HG03442 (cell line): ENCODE measurements at regions not wholly inside any gene's neighbourhood (a gene's known extent, or its start where the extent isn't known, plus 50 kb on each side); places are given as distances from the start of the nearest gene placed in this dataset.
A peak's percentile ranks its signal among the peaks of the same experiment; 100 is the strongest.
"Not testable (repeated sequence)": the region's sequence is repeated elsewhere in the genome, so short reads cannot be mapped to it uniquely, and the experiment has no call there.

Experiments used
- ATAC-seq: cut with Tn5 transposase; IDR thresholded peaks from one replicate; pipeline ENCODE4 v1.9.1; 2021; ENCODE audit warnings: mild to moderate bottlenecking, moderate library complexity; ENCODE audit not compliant: unreplicated experiment

DNA sequence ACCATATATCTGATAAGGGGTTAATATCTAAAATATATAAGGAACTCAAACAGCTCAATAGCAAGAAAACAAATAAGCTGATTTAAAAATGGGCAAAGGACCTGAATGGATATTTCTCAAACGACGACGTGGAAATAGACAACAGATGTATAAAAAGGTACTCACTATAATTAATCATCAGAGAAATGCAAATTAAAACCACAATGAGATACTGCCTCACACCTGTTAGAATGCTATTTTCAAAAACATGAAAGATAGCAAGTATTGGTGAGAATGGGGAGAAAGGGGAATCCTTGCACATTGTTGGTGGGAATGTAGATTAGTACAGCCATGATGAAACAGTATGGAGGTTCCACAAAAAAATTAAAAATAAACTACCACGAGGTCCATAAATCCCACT, 163.2 kb downstream of the DKK1 start:
- ATAC-seq, result no peak

- no peak for ATAC-seq
These were observed 165.5 kb downstream of the DKK1 start for GRCh38 chr10:52479567-52479966.

DNA sequence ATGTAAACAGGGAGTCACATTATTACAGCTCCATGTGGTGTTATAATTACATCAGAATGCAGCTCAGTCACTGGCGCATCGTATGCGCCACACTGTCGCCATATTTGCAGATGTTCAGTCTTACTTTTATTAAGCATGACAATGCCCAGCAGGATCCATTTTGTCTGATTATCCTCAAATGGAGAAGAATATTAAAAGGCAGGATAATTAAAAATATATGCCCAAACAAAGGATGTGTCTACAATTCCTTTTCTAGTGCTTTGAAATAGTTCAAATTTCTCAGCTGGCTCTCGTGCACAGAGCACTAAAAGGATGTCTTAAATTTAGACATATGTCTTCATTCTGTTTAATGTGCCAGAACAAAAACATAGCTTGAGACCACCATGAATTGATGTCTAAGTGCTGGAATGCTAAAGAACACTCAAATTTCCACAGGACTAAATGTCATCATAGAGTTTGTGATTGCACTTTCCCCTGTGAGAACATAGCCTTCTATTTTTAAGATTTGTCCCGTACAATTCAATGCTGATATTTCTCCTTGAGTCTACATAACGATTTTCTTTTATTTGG, 168.0 kb downstream of the DKK1 start:
- no peak for ATAC-seq

GRCh38 chr10:52483587-52483986, 169.5 kb downstream of the DKK1 start:
- ATAC-seq, result peak; percentile 92

- ATAC-seq, result no peak
These were observed 170.4 kb downstream of the DKK1 start for GRCh38 chr10:52484206-52485065.

- no peak for ATAC-seq
These were observed 171.4 kb downstream of the DKK1 start for GRCh38 chr10:52485462-52485861.

- no peak for ATAC-seq
These were observed 172.9 kb downstream of the DKK1 start for GRCh38 chr10:52486840-52487611.

GRCh38 chr10:52488606-52489485, 174.8 kb downstream of the DKK1 start:
- peak; percentile 47 for ATAC-seq

DNA sequence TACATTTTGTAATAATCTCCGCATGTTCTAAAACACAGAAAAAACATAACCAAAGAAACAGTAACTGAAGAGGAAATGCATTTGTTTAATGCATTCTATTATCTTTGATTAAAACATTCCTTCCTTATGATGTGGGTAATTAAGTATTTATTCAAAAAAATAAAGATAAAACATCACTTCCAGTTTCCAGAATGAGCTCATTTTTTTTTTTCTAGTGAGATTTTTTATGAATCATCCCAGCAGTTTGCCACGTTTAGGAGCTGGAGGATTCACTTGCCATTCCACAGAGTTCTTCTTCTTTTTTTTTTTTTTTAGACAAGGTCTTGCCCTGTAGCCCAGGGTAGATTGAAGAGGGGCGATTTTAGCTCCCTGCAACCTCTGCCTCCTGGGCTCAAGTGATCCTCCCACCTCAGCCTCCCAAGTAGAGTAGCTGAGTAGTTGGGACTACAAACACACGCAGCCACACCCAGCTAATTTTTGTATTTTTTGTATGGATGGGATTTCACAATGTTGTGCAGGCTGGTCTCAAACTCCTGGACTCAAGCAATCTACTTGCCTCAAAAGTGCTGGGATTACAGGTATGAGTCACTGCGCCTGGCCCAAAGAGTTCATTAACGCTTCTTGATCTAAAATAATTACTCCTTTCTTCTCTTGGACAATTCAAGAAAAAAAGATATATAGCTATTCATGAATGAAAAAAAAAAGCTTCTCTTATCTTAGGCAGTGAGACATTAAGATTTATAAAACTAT, 177.3 kb downstream of the DKK1 start:
- no peak for ATAC-seq

DNA sequence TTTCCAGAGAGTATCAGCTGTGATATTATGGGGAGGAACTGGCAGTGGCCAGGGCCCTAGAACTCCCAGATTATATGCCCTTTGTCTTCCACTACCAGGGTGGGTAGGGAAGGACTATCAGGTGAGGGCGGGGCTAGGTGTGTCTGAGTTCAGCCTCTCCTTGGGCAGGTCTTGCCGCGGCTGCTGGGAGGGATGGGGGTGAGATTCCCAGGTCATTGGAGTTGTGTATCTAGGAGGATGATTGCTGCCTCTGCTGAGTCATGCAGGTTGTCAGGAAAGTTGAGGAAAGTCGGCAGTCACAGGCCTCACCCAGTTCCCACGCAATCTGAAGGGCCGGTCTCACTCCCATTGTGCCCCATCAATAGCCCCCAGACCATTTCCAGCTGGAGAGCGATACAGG, 185.2 kb downstream of the DKK1 start:
- ATAC-seq, result no peak

- ATAC-seq, result no peak
These were observed 186.4 kb downstream of the DKK1 start for GRCh38 chr10:52500476-52500875.

- ATAC-seq, result no peak
These were observed 188.2 kb downstream of the DKK1 start for GRCh38 chr10:52502237-52502636.

GRCh38 chr10:52505341-52505740, 191.3 kb downstream of the DKK1 start:
- ATAC-seq, result not testable (repeated sequence)

DNA sequence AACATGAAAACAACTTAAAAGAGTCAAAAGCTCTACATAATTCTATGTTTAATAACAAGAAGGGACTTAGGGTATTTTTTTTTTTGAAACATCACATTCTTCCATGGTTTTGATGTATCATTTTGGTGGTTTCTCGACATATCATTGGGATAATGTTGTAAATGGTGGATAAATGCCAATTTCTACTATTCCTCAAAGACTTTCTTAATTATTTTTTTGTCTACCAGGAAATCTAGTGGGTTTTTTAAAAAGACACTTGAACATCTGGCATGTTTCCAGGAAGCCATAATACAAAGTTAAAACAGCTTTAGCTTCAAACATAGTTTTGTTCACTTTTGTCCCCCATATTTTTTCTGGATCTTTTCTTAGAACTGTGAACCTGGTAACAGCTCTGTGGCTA, 200.4 kb downstream of the DKK1 start:
- no peak for ATAC-seq

DNA sequence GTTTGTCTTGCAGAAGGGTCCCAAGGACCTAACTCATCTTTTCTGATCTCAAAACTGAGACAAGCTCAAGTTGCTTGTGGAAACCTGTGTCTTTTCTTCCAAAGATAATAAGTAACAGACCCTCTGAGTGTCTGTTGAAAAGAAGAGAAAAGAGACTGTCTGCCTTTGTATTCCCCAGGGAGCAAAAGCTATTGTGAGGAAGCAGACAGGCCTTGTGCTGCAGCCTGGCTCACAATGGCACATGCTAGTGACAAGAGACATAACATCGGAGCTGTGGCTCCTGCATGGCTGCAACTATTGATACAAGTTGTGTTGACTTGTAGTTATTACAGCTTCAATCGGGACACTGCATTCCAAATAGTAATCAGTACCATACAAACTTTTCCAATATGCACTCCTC, 202.9 kb downstream of the DKK1 start:
- no peak for ATAC-seq

DNA sequence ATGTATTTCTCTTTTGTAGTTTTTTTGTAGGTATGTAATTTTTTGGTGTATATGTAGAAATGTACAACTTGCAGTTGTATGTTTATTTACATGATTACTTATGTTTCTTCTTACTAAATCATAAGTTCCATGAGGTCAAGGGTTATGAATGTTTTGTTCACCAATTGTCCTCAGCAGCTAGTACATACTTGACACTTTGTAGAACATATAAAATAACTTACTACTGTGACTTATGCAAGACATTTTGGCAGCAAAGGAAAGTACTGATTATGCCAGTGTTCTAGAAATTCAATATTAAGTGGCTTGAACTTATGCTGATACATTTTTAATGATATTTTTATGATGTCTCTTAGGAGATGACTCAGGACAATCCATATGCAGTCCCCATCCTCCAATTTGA, 209.6 kb downstream of the DKK1 start:
- ATAC-seq, result no peak

DNA sequence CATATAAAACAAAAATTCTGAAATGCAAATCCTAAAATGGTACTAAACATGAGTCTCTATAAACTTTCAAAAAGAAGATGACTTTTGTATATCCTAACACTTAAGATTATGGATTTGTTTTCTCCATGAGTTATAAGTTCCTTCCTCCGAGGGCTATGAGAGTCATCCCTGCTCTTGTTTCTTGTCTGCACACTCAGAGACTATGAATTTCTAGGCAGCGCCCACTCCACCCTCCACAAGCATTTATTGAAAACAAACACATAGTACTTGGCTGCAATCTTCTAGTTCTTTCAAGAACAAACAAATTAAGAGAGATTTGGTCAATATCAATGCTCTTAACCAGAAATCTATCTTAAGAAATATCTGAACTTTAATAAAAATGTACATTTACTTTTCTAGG, 211.7 kb downstream of the DKK1 start:
- no peak for ATAC-seq

- no peak for ATAC-seq
These were observed 212.3 kb downstream of the DKK1 start for GRCh38 chr10:52526251-52526823.

GRCh38 chr10:52532650-52533290, 218.7 kb downstream of the DKK1 start:
- ATAC-seq, result no peak
